NCI-H2029 (cell line): ENCODE measurements at regions not wholly inside any gene's neighbourhood (a gene's known extent, or its start where the extent isn't known, plus 50 kb on each side); places are given as distances from the start of the nearest gene placed in this dataset.

Experiments
- DNase-seq: peaks from one replicate; lab custom pipeline; 2025; lab: John Stamatoyannopoulos, UW

DNA sequence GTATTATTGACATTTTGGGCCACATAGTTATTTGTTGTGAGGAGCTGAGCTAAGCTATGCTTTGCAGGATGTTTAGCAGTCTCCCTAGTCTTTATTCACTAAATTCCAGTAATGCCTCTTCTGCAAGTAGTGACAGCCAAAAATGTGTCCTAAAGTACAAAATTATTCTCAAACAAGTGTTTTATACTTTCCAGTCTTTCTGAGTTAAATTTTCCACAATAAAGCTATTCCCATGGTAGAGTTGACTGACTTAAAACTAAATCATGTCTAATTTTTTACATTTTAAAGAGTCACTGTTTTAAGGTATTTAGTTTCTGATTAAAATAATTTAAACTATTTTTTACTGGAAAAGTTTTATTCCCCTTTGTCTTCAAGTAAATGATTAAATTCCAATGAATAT, 717.8 kb upstream of the HS3ST5 start:
- DNase-seq: no peak

DNA sequence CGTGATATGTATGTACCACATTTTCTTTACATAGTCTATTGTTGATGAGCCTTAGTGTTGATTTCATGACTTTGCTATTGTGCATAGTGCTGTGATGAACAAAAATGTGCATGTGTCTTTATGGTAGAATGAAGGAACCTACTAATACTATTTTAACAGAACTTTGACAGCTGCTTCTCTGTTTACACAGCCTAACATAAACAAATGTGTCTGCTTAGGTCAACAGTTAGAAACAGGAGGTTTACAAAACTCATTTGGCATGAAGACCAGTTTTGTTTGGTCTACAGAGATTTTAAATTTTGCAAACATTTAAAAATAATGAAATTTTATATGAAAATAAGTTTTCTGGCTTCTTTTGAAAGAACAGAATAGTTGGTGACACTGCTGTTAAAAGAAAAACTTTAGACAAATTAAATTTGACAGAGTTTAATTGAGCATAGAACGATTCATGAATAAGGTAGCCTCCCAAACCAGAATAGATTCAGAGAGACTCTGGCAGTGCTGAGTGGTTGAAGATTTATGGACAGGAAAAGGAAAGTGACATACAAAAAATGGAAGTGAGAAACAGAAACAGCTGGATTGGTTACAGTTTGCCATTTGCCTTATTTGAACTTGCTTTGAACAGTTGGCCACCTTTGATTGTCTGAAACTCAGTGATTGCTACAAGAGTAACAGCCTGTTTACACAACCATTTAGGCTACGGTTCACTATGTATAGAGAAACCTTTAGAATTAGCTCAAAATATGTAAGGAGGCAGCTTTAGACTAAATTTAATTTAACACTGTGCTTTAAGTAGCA, 715.8 kb upstream of the HS3ST5 start:
- peak; percentile 14 for DNase-seq

DNA sequence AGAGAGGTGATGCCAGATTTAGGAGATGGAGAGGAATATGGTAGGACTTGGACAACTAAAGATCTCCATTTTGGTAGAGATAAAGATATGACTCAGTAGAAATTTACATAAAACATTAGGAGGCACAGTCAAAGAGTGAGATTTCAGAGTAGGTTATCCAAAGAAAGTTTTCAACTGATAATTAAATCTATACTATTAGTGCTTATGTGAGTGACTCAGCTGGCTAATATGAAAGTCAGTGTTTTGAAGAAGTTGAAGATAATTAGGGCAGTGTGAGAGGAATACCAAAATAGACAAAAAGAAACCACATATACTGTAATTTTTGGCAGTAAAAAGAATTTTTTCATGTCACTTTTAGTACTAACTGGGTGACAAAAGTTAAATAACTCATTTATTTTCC, 712.8 kb upstream of the HS3ST5 start:
- no peak for DNase-seq

DNA sequence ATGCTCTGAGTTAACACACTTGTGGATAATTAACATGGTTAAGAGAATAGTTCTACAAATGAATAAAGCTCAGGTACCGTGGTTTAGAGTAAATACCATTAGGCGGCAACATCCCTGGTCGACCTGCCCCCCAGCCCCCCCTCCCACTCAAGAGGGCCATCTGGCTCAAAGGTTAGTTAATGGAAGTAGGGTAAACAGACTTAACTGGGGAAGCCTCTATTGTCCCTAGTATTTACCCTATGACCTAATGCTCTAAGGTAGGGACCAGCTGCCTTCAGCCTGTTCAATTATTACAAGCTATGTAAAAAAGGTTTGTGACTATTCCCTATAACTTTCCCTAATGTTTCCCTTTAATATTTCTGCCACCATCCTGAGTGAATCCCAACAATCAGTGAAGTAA, 711.4 kb upstream of the HS3ST5 start:
- peak; percentile 94 for DNase-seq

DNA sequence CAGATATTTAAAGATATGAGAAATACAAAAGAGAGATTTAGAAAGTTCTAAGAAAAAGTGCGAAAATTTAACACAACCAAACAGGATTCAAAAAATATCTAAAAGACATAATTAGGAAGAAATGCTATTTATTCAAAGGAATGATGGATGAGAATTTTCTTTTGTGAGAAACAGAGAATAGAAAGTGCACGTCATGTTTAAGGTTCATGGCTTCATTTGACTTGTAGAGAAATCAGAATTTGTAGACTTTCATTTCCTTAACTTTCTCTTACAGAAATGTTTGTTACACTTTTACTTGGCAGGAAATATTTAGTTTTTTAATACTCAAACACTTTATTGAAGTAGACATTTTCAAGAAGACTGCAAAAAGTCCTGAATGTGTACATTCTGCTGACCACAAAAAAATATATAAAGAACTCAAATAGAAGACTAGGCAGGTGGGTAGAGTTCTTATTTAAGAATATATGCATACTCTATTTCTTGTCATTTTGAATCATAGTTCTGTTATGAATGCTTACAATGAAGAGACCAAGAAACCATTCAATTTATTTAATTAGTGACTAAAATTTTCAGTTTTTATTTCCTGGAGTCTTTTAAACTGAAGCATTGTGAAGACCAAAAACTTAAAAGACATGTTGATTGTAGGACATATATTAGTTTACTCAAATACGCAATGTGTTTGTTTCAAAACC, 710.5 kb upstream of the HS3ST5 start:
- DNase-seq: no peak

DNA sequence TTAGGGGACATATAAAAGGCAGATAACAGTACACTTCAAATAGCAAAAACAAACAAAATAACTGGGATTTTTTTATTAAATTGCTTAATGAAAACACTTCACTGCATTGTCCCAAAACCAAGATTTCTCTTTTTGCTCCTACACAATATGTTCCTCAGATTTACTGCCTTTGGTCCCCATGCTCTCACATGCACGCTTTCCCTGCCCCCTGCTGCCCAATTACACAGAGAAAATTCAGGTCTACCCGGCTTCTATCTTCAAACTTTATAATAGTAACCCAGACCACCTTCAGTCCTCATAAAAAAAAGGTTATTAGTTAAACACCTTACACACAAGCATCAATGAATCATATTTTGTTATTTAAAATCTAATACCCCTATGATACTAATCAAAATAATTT, 673.8 kb upstream of the HS3ST5 start:
- no peak for DNase-seq

DNA sequence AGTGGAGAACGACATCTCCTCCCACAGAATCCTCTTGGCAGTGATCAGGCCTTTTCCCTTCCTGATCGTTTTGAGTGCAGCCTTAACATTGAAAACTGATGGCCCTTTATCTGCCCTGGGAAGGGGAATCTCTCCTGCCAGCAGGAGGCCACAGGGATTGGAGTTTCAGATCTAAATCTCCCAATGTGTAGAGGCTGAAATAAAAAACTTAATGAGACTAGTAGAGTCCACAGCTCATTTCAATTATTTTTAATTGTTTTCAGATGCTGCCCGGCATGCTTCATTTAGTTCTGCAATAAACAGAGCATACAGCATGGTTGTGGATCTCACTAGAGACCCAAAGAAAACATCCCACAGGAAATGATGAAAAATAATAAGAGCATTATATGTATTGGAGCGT, 662.2 kb upstream of the HS3ST5 start:
- no peak for DNase-seq

DNA sequence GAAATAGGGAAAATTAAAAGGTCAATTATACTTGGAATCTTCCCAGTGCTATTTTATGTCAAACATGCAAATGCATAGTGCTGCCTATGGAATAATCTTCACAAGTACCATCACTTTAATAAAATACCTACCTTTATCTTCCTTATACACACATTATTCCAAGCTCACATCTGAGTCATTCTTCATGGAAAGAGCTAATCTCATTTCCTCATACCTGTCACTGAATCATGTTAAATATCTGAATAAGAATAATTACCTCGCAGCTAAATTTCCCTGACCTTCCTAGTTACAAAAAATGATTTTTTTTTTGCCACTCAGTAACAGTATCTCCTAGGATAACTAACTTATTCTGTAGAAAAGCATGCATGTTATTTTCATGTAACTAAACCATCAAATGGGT, 661.4 kb upstream of the HS3ST5 start:
- no peak for DNase-seq

DNA sequence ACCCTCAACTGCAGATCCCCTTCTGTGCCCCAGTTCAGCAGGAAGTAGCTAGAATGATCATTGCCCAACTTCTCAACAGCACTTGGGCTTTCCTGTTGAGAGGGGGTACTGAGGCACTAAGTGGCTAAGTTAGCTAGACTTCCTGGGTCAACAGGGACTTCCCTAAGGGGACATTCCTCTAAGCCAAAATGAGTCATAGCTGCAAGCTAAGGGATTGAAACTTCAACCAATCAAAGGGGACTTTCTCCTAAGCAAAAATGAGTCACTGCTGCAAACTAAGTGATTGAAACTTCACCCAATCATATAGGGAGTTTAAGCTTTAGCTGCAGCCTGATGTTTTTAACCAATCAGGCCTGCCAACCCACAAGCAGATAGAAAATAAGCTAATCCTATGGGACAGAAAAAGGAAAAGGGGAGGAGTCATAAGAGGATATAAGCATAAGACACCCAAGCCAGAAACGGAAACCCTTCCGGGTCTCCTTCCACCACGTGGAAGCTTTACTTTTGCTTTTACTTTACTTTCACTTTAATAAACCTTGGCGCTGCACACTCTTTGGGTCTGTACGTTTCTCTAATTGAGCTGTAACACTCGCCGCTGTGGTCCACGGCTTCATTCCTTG, 659.0 kb upstream of the HS3ST5 start:
- no peak for DNase-seq

DNA sequence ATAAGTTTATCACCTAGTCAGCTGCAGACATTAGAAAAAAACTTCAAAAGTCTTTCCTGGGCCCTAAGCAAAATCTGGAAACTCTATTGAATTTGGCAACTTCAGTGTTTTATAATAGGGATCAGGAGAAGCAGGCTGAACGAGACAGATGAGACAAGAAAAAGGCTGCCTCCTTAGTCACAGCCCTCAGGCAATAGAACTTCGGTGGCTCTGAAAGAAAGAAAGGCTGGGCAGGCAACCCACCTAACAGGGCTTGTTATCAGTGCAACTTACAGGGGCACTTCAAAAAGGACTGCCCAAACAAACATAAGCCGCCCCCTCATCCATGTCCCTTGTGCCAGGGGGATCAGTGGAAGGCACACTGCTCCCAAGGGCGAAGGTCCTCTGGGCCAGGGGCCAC, 657.9 kb upstream of the HS3ST5 start:
- no peak for DNase-seq

DNA sequence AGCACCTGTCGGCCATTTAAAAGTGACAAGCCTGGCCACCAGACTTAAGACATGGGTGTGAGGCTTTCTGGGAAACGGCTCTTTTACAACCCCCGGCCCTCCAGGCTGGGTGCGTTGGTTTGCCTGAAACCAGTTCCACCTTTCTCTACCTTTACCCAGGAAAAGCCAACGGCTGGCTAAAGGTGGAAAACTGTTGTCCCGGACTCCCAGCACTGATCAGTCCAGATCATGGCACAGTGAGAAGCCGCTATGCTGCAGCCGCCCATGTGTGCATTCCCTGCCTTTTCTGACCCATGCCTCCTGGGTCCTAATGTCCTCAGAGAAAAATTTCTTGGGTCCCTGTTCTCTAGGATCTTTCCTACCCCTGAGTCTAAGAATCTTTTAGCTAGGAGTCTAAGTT, 655.7 kb upstream of the HS3ST5 start:
- no peak for DNase-seq

DNA sequence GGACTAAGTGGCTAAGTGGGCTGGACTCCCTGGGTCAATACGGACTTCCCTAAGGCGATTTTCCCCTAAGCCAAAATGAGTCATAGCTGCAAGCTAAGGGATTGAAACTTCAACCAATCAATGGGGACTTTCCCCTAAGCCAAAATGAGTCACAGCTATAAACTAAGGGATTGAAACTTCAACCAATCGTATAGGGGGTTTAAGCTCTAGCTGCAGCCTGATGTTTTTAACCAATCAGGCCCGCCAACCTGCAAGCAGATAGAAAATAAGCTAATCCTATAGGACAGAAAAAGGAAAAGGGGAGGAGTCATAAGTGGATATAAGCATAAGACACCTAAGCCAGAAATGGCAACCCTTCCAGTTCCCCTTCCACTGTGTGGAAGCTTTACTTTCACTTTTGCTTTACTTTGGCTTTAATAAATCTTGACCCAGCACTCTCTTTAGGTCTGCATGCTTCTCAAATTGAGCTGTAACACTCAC, 655.0 kb upstream of the HS3ST5 start:
- DNase-seq: peak; percentile 13

DNA sequence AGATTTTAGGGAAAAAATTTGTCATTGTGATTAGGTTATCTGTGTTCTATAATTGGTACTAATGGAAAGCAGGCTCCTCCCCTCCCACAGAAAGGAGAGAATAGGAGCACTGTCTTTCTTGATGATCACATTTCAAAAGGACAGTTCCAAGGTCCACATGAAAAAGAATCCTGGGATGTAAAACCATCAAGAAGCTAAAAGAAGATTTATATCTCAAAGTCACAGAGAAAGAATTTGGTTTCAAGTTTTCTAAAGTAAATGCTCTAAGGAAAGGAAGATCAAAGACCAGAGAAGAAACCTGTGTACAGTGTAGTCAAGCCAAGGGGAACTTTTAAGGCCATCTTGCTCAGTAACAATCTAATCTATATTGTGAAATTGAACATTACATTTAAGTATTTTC, 652.7 kb upstream of the HS3ST5 start:
- DNase-seq: no peak

DNA sequence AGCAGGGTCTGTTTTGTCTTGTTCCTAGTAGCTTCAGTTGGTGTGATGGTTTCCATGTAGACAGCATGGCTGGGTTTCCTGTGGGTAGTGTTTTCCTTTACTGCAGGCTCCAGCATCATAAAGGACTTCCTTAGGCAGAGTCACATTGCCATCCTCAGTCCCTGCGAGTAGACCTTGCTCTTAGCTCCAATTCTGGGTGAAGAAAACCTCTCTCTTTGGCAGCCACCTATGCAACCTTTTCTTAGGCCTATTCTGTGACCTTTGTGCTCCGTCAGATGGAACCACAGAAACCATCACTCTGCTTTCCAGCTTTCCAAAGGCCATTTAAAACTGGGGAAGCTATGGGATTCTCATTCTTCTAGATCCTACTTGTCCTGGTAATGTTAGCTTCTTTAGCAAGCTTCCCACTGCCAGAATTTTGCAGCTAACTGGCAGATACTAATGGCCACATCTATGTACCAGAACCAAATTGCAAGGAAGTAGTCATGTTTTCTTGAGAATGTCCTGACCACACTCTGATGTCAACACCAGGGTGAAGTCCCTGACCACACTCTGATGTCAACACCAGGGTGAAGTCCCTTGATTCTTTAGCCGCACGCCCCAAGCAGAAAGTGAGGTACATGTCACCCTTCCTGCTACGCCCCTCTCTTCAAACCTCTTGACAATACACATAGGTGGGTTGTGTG, 646.6 kb upstream of the HS3ST5 start:
- no peak for DNase-seq

DNA sequence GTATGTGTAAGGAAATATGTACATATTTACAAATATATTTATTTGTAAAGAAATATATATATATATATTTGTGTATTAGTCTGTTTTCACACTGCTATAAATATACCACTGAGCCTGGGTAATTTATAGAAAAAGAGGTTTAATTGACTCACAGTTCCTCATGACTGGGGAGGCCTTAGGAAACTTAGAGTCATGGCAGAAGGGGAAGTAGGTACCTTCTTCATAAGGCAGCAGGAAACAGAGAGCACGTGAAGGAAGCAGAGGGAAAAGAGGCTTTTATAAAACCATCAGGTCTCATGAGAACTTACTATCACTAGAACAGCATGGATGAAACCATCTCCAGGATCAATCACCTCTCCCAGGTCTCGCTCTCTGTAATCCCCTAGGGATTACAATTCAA, 644.5 kb upstream of the HS3ST5 start:
- no peak for DNase-seq

DNA sequence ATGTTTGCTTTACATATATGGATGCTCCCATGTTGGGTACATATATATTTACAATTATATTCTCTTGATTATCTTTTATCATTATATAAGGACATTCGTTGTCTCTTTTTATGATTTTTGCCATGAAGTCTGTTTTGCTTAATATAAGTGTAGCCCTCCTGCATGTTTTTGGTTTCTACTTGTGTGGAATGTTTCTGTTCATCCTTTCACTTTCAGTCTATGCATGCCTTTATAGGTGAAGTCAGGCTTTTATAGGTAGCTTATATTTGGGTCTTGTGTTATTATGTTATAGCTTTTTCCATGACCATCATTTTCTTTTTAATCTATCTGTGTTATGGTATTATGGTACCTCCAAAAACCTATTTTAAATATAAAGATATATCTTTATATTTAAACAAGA, 612.5 kb upstream of the HS3ST5 start:
- no peak for DNase-seq

DNA sequence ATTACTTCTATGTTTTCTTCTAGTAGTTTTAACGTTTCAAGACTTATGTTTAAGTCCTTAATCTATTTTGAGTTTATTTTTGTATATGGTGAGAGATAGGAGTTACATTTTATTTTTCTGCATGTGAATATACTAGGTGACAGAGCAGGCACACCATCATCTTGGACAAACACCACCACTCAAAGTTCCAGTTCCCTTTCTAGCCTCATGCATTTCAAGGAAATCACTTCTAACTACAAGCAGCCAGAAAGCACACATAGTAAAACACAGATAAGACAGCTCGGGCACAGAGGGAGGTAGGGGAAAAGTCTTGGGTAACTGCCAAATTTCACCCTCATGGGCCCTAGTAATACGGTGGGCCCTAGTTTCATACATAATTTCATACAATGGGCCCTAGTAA, 609.4 kb upstream of the HS3ST5 start:
- DNase-seq: no peak

DNA sequence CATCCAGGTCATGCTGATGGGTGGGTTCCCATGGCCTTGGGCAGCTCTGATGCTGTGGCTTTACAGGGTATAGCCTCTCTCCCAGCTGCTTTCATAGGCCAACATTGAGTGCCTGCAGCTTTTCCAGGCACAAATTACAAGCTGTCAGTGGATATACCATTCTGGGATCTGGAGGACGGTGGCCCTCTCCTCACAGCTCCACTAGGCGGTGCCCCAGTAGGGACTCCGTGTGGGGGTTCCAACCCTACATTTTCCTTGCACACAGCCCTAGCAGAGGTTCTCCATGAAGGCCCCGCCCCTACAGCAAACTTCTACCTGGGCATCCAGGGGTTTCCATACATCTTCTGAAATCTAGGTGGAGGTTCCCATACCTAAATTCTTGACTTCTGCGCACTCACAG, 602.6 kb upstream of the HS3ST5 start:
- DNase-seq: no peak

DNA sequence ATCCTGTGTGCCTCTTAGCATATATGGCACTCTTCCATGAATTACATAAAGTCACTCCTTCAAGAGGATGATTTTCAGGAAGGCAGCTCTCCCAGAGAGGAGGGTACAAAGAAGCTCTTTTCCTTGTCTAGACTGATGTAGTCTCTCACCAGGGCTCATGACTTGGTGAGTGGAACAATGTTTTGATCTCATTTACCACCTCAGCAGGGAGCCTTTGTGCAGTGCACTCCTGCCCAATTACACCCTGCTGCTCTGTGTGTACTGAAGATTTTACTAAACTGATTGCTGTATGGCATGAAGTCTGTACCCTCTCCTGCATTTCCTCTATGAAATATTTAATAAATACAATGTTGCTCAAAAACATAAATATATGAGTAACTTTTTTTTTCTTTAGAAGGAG, 598.3 kb upstream of the HS3ST5 start:
- peak; percentile 30 for DNase-seq

DNA sequence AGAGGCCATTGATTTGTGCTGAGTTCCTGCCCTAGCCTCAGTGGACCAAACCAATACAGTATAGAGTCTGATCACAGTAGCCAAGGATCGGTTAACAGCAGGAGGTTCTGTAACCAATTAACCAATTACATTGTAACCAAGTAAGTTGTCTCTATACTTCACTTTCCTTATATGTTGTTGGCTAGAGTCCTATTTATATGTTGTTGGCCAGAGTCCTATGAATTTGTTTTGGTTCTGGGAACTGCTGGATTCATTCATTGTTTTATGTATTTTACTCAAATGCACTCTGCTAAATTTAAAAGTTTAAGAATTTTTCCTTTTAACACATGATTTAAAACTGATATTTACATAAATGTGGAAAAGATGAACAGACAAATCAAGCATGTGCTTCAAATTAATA, 597.4 kb upstream of the HS3ST5 start:
- no peak for DNase-seq

DNA sequence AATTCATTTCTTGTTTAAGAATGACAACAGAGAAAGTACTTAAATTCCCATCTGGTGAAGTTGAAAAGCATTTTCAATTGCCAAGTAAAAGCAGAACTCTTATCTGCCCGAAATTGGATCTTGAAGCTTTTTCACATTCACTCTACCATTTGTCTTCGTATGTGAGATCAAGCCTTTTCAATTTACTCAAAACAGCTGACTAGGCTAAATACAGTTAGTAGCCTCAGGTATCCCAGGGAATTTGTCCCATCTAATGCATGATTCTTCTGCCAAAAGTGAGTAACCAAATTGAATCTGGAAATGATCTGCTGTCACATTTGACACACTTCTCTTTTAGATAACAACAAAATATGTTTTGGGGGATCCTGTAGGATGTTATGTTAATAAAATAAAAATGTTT, 596.8 kb upstream of the HS3ST5 start:
- no peak for DNase-seq

DNA sequence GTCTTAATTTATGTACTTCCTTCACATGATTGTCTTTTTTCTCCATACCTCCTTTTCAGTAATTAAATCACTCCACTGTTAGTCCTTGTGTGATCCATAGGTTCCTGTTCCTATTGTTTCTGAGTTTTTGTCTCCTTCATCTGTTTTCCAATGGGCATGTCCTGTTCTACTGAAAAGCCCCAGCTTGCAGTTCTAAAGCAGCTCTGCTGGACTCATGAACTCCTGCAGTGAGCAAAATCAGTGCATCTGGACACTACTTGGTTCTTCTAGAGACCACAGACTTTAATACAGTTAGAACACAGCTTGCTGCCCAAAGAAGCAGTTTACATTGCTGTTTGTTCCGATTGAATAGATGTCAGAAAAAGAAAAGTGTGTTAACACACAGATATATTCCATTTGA, 593.3 kb upstream of the HS3ST5 start:
- no peak for DNase-seq

DNA sequence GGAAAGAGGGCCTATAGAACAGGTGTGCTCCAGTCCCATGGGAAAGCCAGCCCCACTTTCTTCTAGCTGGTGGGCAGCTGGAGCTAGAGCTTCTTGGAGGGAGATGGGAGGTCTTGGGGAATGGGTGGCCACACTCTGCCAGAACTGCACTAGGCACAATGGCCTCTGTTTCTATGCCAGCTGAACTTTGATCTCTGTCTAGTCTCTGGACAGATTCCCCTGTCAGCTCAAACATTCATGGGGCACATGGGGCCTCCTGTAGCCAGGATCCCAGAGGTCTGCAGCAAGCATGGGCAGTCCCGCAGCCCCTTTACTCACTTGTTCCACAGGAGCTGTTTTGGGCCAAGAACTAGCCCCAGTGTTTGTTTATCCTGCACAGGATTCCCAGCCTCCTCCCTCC, 591.3 kb upstream of the HS3ST5 start:
- no peak for DNase-seq
